ENCODE measurements at regions not wholly inside any gene's neighbourhood (a gene's known extent, or its start where the extent isn't known, plus 50 kb on each side); places are given as distances from the start of the nearest gene placed in this dataset.

- Histone ChIP-seq H3K4me3 (ENCODE audit: extremely low read depth in 1 of 4, insufficient read depth in 2 of 4, low read depth in 3 of 4, low read length in 4 of 4) (no peak overlapping the region), H4K8ac (ENCODE audit: extremely low read depth, insufficient read depth, low read length) (no peak overlapping the region), H4K91ac (replicated peaks; ENCODE audit: insufficient read length, low read length) (no peak overlapping the region), H2AFZ (ENCODE audit: low read length) (no peak overlapping the region), H2AK5ac (ENCODE audit: low read depth, low read length) (no peak overlapping the region), H3K9me3 (ENCODE audit: insufficient read depth in 2 of 2, low read depth in 1 of 2, low read length in 1 of 2) (no peaks in the 10 kb centered on the region), H3K27me3 (replicated peaks in 1 of 4; ENCODE audit: control insufficient read depth in 3 of 4, extremely low read depth in 1 of 4, insufficient read depth in 3 of 4, low read length in 3 of 4) (no peaks in the 10 kb centered on the region), H3K27ac (ENCODE audit: low read depth, low read length) (no peak overlapping the region), H2BK5ac (ENCODE audit: low read depth, low read length) (no peak overlapping the region), H3K79me1 (ENCODE audit: low read depth, low read length) (no peaks in the 10 kb centered on the region), H3K9ac (replicated peaks in 1 of 4; ENCODE audit: extremely low read depth in 1 of 4, low read depth in 3 of 4, low read length in 3 of 4) (no peak overlapping the region), H2BK12ac (ENCODE audit: low read depth, low read length) (no peak overlapping the region), H3K4ac (replicated peaks; ENCODE audit: insufficient read length, low read depth, low read length) (no peak overlapping the region), H3K18ac (ENCODE audit: extremely low read depth, low read length) (no peak overlapping the region), H4K20me1 (replicated peaks in 1 of 2; ENCODE audit: control insufficient read depth in 1 of 2, insufficient read depth in 2 of 2, low read length in 2 of 2) (no peaks in the 10 kb centered on the region), H3K4me1 (replicated peaks in 1 of 4; ENCODE audit: control insufficient read depth in 3 of 4, insufficient read depth in 4 of 4, low read length in 3 of 4) (no peaks in the 10 kb centered on the region; a peak in 2 of 7 replicates), H2BK120ac (replicated peaks; ENCODE audit: low read depth, low read length) (no peak overlapping the region), H3K23ac (ENCODE audit: insufficient read length) (no peak overlapping the region), H2BK20ac (ENCODE audit: low read length) (no peak overlapping the region), H4K5ac (ENCODE audit: insufficient read length, low read depth, low read length) (no peak overlapping the region), H3K36me3 (ENCODE audit: control insufficient read depth in 2 of 4, insufficient read depth in 4 of 4, low read length in 3 of 4) (no peaks in the 10 kb centered on the region), H3K4me2 (ENCODE audit: insufficient read depth in 1 of 2, low read depth in 2 of 2, low read length in 2 of 2) (no peak overlapping the region), H3K14ac (ENCODE audit: insufficient read length) (no peak overlapping the region), H3K79me2 (ENCODE audit: control insufficient read depth in 1 of 2, insufficient read depth in 2 of 2, low read length in 2 of 2) (no peaks in the 10 kb centered on the region), H3K56ac (replicated peaks; ENCODE audit: insufficient read length, low read depth, low read length) (no peak overlapping the region), H3K23me2 (ENCODE audit: low read depth, low read length) (no peaks in the 10 kb centered on the region), H2BK15ac (ENCODE audit: low read length) (no peak overlapping the region)
- DNase-seq (ENCODE audit: low read depth in 1 of 2, low spot score in 2 of 2): no peak
- ChIA-PET POLR2A (ENCODE audit: partially characterized antibody) (no interaction called here), CTCF (ENCODE audit: partially characterized antibody) (interaction anchor here (0.7 to 3.2 kb wide), 8 partner anchors 9 to 206 kb away, joined by 3 to 13 read pairs (median 4); no protein-coding TSS in a partner anchor)
- no peak for FAIRE-seq
- 90% methylated on average over 5 of the region's 5 CpGs; no CpG with 5 or more reads in 1 of the 2 experiments for WGBS, 2 experiments (ENCODE audit: extremely low coverage in 1 of 2, insufficient coverage in 1 of 2, insufficient read length in 1 of 2, insufficient replicate concordance in 2 of 2, low coverage in 1 of 2, low lambda C conversion rate in 2 of 2, missing lambda C conversion rate in 1 of 2)
- TF ChIP-seq BCL11A (IDR thresholded peaks at IDR 0.05; ENCODE audit: low read depth in 2 of 2, low read length in 2 of 2): no peak
- TF ChIP-seq RXRA (IDR thresholded peaks at IDR 0.05; ENCODE audit: insufficient read depth, low read depth, low read length): no peak
- no peak for TF ChIP-seq CHD2 (IDR thresholded peaks at IDR 0.05; ENCODE audit: low read length)
- TF ChIP-seq SRF (IDR thresholded peaks at IDR 0.05; ENCODE audit: low read depth, low read length): no peak
- TF ChIP-seq SAP30 (IDR thresholded peaks at IDR 0.05; ENCODE audit: insufficient read depth, insufficient replicate concordance, low read length): no peak
- TF ChIP-seq CEBPB (IDR thresholded peaks at IDR 0.05; ENCODE audit: low read depth, low read length): no peak
- TF ChIP-seq TAF7 (optimal IDR thresholded peaks at IDR 0.05; ENCODE audit: borderline replicate concordance, low read depth, low read length): no peak
- no peak for TF ChIP-seq NRF1 (IDR thresholded peaks at IDR 0.05; ENCODE audit: low read depth, low read length)
Measured at GRCh38 chr6:145043926-145044500, 691.3 kb downstream of the EPM2A start.

Measured in H1 (cell line).